ENCODE measurements at regions not wholly inside any gene's neighbourhood (a gene's known extent, or its start where the extent isn't known, plus 50 kb on each side); places are given as distances from the start of the nearest gene placed in this dataset.
"Not testable (repeated sequence)": the region's sequence is repeated elsewhere in the genome, so short reads cannot be mapped to it uniquely, and the experiment has no call there.

- ChIA-PET CTCF (no interaction called here), POLR2A (no interaction called here)
- no peaks in the 10 kb centered on the region for H3K4me1 Mint-ChIP-seq
- ATAC-seq (ENCODE audit: low read depth), result no peak
- intact Hi-C loops (cut with micrococcal nuclease), result no loop called here
- DNase-seq, result no peak
- H3K36me3 Mint-ChIP-seq (ENCODE audit: low read depth), result no peaks in the 10 kb centered on the region
- no peak overlapping the region for H3K27ac Mint-ChIP-seq
- no peak for TF ChIP-seq CTCF (IDR thresholded peaks at IDR 0.05)
- no peak overlapping the region for H3K4me3 Mint-ChIP-seq
- H3K9me3 Mint-ChIP-seq, result peaks cover 4% of the 10 kb centered on the region
- no peaks in the 10 kb centered on the region for H3K27me3 Mint-ChIP-seq
Measured at GRCh38 chr18:30160124-30160523, 882.4 kb downstream of the DSC3 start.

GRCh38 chr18:30150586-30151250, 891.8 kb downstream of the DSC3 start:
- intact Hi-C loops (cut with micrococcal nuclease), result no loop called here
- H3K27me3 Mint-ChIP-seq, result no peaks in the 10 kb centered on the region

GRCh38 chr18:30149585-30149984, 893.0 kb downstream of the DSC3 start:
- TF ChIP-seq CTCF (IDR thresholded peaks at IDR 0.05), result no peak
- H3K4me3 Mint-ChIP-seq, result no peak overlapping the region
- intact Hi-C loops (cut with micrococcal nuclease), result no loop called here
- CTCF ChIA-PET, result no interaction called here
- no peaks in the 10 kb centered on the region for H3K27me3 Mint-ChIP-seq
- H3K4me1 Mint-ChIP-seq, result peaks cover 3% of the 10 kb centered on the region
- ATAC-seq (ENCODE audit: low read depth) (no peak), DNase-seq (no peak)
- no peak overlapping the region for H3K27ac Mint-ChIP-seq
- H3K36me3 Mint-ChIP-seq (ENCODE audit: low read depth), result no peaks in the 10 kb centered on the region
- H3K9me3 Mint-ChIP-seq, result no peaks in the 10 kb centered on the region
- POLR2A ChIA-PET, result no interaction called here

More at GRCh38 chr18:30150586-30151250, 891.8 kb downstream of the DSC3 start:
- Mint-ChIP-seq H3K9me3 (no peaks in the 10 kb centered on the region), H3K4me1 (peaks cover 3% of the 10 kb centered on the region), H3K36me3 (ENCODE audit: low read depth) (no peaks in the 10 kb centered on the region), H3K27ac (no peak overlapping the region), H3K4me3 (no peak overlapping the region)
- DNase-seq, result no peak
- POLR2A ChIA-PET, result no interaction called here
- CTCF ChIA-PET, result no interaction called here
- ATAC-seq (ENCODE audit: low read depth), result no peak
- no peak for TF ChIP-seq CTCF (IDR thresholded peaks at IDR 0.05)

GRCh38 chr18:30142870-30143269, 899.7 kb downstream of the DSC3 start:
- peaks cover under 1% of the 10 kb centered on the region for H3K4me1 Mint-ChIP-seq
- no peaks in the 10 kb centered on the region for H3K36me3 Mint-ChIP-seq (ENCODE audit: low read depth)
- ChIA-PET POLR2A (no interaction called here), CTCF (no interaction called here)
- no peak for DNase-seq
- intact Hi-C loops (cut with micrococcal nuclease), result no loop called here
- no peaks in the 10 kb centered on the region for H3K27me3 Mint-ChIP-seq
- no peak overlapping the region for H3K27ac Mint-ChIP-seq
- no peak overlapping the region for H3K4me3 Mint-ChIP-seq
- H3K9me3 Mint-ChIP-seq, result peaks cover 7% of the 10 kb centered on the region
- ATAC-seq (ENCODE audit: low read depth), result no peak
- no peak for TF ChIP-seq CTCF (IDR thresholded peaks at IDR 0.05)

GRCh38 chr18:30142248-30142647, 900.3 kb downstream of the DSC3 start:
- Mint-ChIP-seq H3K4me3 (no peak overlapping the region), H3K27ac (no peak overlapping the region), H3K9me3 (peaks cover 7% of the 10 kb centered on the region), H3K27me3 (no peaks in the 10 kb centered on the region), H3K36me3 (ENCODE audit: low read depth) (no peaks in the 10 kb centered on the region), H3K4me1 (no peaks in the 10 kb centered on the region)
- DNase-seq (no peak), ATAC-seq (ENCODE audit: low read depth) (no peak)
- CTCF ChIA-PET, result no interaction called here
- no peak for TF ChIP-seq CTCF (IDR thresholded peaks at IDR 0.05)
- POLR2A ChIA-PET, result no interaction called here
- intact Hi-C loops (cut with micrococcal nuclease), result no loop called here

GRCh38 chr18:30141506-30141905, 901.0 kb downstream of the DSC3 start:
- H3K4me1 Mint-ChIP-seq; POLR2A ChIA-PET; H3K4me3 Mint-ChIP-seq; CTCF ChIA-PET; H3K36me3 Mint-ChIP-seq (ENCODE audit: low read depth); ATAC-seq (ENCODE audit: low read depth); H3K27ac Mint-ChIP-seq; H3K27me3 Mint-ChIP-seq; H3K9me3 Mint-ChIP-seq; DNase-seq; intact Hi-C loops (cut with micrococcal nuclease): not testable (repeated sequence)
